Midbrain (tissue), 1 donor: ENCODE measurements at regions not wholly inside any gene's neighbourhood (a gene's known extent, or its start where the extent isn't known, plus 50 kb on each side); places are given as distances from the start of the nearest gene placed in this dataset.
"Not testable (repeated sequence)": the region's sequence is repeated elsewhere in the genome, so short reads cannot be mapped to it uniquely, and the experiment has no call there.

ENCODE experiments used
- DNase-seq: peaks from one replicate; lab custom pipeline; 2025; lab: John Stamatoyannopoulos, UW

GRCh38 chr10:117748058-117748457 lies 205.5 kb downstream of the EMX2 start:
- no peak for DNase-seq

- no peak for DNase-seq
These were observed 208.1 kb downstream of the EMX2 start for GRCh38 chr10:117750616-117751015.

GRCh38 chr10:117751259-117751658 lies 208.7 kb downstream of the EMX2 start:
- no peak for DNase-seq

DNA sequence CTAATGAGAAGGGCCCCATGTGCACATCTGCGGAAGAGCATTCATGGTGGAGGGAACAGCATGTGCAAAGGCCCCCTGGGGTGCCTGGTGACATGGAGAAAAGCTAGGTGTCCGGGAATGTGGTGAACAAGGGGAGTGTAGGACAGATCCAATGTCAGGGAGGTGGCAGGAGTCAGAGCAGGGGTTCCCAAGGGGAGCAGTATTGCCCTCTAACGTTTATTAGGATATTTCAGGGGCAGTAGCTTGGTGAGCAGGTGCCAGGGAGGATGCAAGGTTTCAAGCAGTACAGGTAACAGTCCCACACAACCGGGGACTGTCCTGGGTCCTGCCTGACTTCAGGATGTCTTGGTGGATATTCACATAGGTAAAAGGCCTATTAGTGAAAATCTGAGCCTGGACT lies 209.6 kb downstream of the EMX2 start:
- no peak for DNase-seq

DNA sequence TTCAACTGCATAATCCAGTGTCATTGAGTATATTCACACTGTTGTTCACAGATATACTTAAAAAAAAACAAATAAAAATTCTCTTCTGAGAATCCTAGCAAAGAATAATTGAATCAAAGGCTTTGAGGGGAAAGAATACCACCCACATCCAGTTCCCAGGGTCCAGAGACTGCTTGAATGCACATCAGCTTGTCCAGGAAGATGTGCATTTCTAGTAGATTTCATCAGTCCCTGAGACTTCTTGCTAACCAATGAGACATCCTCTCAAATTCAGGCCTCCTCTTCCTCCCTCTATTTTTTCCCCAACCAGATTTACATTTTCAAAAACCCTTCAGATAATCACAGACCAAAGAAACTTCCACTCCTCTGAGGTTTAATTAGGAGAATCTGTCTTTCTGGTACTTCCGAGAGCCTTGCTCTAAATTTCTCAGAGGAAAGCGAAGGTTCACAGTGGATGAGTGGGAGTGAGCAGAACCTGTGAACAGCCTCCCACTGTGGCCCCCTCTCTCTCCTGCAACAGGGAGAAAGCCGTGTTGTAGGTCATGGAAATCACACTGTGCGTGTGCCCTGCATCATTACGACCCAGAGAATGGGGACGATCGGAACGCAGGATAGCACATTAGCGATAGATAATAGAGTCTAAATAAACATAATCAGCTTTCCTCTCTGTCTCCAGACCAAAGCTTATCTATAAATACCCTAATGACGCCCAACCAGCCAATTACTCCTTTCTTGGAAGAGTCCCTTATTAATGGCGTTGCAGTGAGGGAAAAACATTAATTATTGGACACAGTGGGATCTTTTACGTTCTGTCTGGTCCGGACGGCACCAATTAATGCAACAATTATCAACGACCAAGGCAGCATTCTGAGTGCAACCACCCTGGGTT lies 212.5 kb downstream of the EMX2 start:
- no peak for DNase-seq

DNA sequence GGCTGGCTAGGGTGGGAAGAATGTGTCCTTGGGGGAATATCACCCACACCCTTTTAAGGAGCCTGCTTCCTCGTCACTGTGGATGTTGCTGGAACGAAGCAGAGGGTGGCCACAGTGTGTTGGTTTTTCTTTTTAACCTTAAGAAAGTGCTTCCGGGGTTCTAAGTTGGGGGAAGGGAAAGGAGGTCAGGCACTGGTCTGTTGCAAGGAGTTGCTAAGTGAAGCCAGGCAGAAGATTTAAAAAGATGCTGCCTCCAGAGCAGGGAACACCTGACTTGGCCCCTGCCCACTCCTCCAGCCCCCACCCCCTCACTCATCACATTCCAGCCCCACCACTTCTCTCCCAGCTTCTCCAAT lies 213.1 kb downstream of the EMX2 start:
- no peak for DNase-seq

GRCh38 chr10:117757086-117757720 lies 214.7 kb downstream of the EMX2 start:
- no peak for DNase-seq

DNA sequence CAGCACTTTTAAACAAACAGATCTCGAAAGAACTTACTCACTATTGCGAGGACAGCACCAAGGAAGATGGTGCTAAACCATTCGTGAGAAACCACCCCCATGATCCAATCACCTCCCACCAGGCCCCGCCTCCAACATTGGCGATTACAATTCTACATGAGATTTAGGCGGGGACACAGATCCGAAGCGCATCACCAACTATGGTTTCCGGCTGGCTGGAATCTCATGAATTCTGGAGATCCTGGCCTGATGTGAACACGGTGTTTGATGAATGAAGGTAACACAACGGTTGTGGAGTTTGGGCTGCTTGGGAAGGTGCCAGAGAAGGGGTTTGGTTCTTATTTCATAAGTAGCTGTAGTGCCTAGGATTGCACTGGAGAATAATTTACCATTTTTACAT lies 216.7 kb downstream of the EMX2 start:
- no peak for DNase-seq

GRCh38 chr10:117761695-117762094 lies 219.1 kb downstream of the EMX2 start:
- no peak for DNase-seq

GRCh38 chr10:117762126-117762818 lies 219.7 kb downstream of the EMX2 start:
- DNase-seq = no peak

DNA sequence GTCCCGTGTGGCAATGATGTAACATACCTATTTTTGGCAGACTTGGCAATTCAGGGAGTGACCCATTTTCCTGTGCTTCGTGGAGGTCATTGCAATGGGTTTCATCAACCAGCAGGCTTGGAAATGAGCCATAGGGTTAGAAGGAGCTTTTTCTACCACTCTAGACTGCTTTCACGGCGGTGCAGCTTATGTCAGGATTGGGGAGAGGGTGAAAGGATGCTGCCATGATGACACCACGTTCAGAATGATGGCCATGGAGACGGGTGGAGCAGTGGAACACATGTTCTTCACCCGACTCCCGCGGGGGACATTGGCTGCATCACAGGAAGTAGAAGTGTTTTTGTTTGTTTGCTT lies 220.2 kb downstream of the EMX2 start:
- DNase-seq = no peak

- DNase-seq = no peak
These were observed 221.0 kb downstream of the EMX2 start for GRCh38 chr10:117763528-117763927.

DNA sequence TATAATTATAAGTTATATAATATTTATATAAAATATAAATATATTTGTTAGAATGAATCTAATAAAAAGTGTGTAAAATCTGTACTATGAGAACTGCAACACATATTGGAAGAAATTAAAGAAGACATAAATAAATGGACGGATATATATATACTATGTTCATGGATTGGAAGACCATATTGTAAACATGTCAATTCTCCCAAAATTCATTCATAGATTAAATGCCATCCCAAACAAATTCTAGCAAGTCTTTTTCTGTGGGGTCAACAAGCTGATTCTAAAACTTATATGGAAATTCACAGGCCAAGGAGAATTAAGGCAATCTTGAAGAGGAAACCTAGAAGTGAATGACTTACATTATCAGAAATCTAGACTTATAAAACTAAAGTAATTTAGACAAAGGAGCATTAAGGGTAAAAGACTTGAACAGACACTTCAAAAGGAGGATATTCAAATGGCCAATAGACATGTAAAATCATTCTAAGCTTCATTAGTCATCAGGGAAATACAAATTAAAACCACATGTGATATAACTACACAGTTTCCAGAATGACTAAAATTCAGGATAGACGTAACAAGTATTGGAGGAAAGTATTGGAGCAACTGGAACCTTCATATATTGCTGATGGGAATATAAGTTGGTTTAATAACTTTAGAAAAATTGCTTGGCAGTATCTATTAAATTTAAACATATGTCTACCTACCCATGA lies 225.9 kb downstream of the EMX2 start:
- no peak for DNase-seq

DNA sequence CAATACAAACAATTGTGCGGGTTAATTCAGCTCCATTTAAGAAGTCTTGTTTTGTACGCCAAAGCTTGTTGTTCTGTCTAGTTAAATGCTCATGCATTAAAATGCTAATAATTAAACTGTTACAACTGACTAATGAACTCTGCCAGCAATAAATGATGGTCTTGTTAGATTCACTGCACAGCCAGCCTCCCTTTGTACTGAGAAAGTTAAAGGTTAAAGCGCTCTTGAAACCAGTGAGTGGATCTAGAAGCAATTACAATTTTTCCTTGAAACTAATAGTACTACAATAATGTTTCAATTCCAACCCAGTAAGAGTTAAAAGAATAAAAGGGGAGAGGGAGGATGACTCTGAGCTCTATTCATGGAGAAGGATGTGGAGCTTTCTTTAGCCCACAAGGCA lies 233.0 kb downstream of the EMX2 start:
- DNase-seq = no peak

DNA sequence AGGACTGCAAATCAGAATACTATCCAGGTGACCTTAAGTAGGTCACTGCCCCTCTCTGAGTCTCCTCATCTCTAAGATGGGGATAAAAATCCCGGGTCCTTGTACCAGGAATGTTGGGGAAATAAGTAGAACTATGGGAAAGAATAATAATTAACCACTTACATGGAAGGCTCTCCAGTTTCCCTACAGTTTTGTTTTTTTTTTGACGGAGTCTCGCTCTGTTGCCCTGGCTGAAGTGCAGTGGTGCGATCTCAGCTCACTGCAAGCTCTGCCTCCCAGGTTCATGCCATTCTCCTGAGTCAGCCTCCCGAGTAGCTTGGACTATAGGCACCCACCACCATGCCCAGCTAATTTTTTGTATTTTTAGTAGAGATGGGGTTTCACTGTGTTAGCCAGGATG lies 234.7 kb downstream of the EMX2 start:
- DNase-seq = not testable (repeated sequence)

DNA sequence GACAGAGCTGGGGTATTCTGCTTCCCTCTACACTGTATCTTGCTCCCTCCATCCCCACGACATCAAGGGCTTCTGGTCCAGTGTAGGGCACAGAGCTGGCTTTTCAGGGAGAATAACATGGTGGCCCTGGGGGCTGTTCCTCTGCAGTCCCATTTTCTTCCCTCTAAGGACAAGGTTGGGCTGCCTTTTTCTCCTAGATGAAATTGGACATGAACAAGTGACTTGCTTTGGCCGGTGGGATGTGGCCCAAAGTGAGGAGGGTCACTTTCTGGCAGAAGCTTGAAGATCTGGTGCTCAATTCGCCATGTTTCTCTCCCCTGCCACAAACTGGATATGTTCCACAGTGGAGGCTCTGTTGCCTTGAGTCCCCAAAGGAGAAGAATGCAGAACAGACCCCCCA lies 235.7 kb downstream of the EMX2 start:
- DNase-seq = no peak

GRCh38 chr10:117780411-117780810 lies 237.9 kb downstream of the EMX2 start:
- no peak for DNase-seq

DNA sequence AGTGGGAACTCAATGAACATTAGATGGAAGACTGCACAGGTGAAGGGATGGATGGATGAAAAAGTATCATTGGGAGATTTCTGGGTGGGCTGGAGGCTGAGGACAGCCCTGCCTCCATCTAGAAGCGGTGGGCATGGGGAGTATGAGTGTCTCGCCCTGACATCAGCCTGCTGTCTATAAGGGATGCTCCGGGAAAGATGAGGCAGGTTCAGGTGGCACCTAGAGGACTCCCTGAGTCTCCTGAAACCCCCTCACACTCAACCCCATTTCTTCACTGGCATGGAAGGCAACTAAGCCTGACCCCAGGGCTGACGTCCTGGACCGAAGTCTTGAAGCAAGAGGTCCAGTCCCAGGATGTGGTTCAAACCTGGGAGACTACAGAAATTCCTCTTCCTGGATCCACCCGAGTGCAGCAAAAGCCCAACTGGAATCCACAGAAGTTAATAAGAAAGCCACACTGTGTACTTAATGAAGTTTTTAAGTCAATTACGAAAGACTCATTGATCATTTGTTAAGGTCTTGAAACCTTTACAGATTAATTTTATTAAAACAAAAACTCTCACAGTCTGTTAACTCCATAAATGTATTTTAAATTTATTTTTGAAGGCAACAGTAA lies 238.8 kb downstream of the EMX2 start:
- DNase-seq = no peak

GRCh38 chr10:117782276-117782675 lies 239.7 kb downstream of the EMX2 start:
- no peak for DNase-seq

DNA sequence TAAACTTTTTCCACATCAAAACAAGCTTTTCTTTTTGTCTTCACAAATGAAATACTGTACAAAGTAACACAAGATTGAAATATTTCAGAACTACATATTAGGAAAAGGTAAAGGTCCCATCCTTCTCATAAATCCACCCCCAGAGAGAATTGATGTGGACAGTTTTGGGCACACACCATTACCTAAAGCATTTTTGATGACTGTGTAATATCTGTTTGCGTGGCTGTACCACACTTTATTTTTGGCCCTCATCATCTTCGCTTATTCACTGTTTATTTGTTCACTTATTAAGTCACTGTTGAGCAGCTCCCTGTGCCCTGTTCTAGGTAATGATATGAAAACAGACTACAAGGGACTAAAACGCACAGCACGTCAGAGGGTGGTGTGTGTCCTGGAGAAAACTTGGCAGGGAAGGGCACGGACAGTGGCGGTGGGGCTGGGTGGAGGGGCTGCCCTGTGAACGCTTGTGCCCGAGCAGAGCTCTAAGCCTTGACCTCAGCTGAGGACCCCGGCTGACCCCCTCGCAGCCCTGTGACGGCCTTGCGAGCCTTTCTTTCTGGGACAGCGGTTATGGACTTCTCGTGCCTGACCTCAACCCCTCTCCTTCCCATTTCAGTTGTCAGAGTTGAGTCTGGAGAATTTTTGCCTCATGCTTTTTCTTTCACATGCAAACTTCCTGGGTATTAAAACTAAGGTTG lies 241.3 kb downstream of the EMX2 start:
- no peak for DNase-seq

DNA sequence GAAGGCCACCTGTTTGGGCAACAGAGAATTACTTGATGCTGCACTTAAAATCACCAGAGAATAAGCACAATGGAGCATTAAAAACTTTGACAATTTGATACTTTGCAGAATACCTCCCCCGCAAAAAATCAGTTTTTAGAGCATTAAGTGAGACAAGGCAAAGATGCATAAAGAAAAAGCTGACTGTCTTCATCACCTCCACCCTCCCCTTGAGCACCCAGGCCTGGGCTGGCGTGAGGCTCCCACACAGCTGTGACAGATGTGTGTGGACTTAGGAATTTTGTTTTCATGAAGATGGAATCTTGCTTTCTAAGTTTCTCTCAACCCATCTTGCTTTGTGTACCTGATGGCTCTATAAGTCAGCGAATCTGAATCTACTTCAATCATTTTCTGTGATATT lies 242.2 kb downstream of the EMX2 start:
- DNase-seq = no peak
